Keratinocyte (primary cell): ENCODE measurements at regions not wholly inside any gene's neighbourhood (a gene's known extent, or its start where the extent isn't known, plus 50 kb on each side); places are given as distances from the start of the nearest gene placed in this dataset.

Experiments
- CTCF ChIP-seq, 3 experiments: IDR thresholded peaks in 1 of 3; conservative IDR thresholded peaks in 1 of 3; optimal IDR thresholded peaks in 1 of 3; 2 replicates in 2 of 3; 3 replicates in 1 of 3; pipeline versions ENCODE3 to v1.5.1; 2011; ENCODE audit warnings: low read length in 3 of 3, mild to moderate bottlenecking in 3 of 3, moderate library complexity in 2 of 3, control low read depth in 1 of 3, inconsistent platforms in 1 of 3; ENCODE audit not compliant: insufficient read depth in 2 of 3; ENCODE audit errors: extremely low read depth in 1 of 3
- EZH2 ChIP-seq: IDR thresholded peaks from one replicate; pipeline ENCODE4 v1.6.1; 2012; ENCODE audit warnings: inconsistent platforms, mild to moderate bottlenecking, low read length, moderate library complexity

- TF ChIP-seq EZH2 (no peak), CTCF (optimal IDR thresholded peaks at IDR 0.05 in 1 of 3, IDR thresholded peaks at IDR 0.05 in 1 of 3, conservative IDR thresholded peaks at IDR 0.05 in 1 of 3; ENCODE audit: extremely low read depth in 1 of 3, insufficient read depth in 2 of 3, low read length in 3 of 3) (no peak)
These were observed 165.3 kb upstream of the DYNLRB2 start for GRCh38 chr16:80375513-80375912.
